PC-9 (cell line): ENCODE measurements at regions not wholly inside any gene's neighbourhood (a gene's known extent, or its start where the extent isn't known, plus 50 kb on each side); places are given as distances from the start of the nearest gene placed in this dataset.

Source experiments
- CTCF ChIP-seq: fragments of 200-600 bp; sonication (generic); conservative IDR thresholded peaks from 2 replicates; pipeline ENCODE4 v1.6.1; 2017; ENCODE audit warnings: mixed run types, antibody characterized with exemption, mild to moderate bottlenecking, moderate library complexity
- EZH2 ChIP-seq: fragments of 200-600 bp; sonication (generic); IDR thresholded peaks from 2 replicates; pipeline ENCODE4 v1.8.0; 2017; ENCODE audit warnings: antibody characterized with exemption, low read depth

GRCh38 chr5:27742805-27743204 lies 704.4 kb upstream of the CDH9 start:
- TF ChIP-seq CTCF, result no peak
- TF ChIP-seq EZH2, result no peak
